IMR-90 (cell line): ENCODE measurements at regions not wholly inside any gene's neighbourhood (a gene's known extent, or its start where the extent isn't known, plus 50 kb on each side); places are given as distances from the start of the nearest gene placed in this dataset.

Source experiments
- ATAC-seq: fragments of 200-7000 bp; cut with Tn5 transposase; 2 replicates; pipeline ENCODE4 v1.9.1; 2020; ENCODE audit warnings: low read depth, mild to moderate bottlenecking, moderate library complexity
- BruUV-seq: library from RNA; stranded (reverse); fragments of 400-500 nt; replicated peaks from 2 replicates; lab custom pipeline; 2021; lab: Mats Ljungman, UMichigan
- CTCF ChIA-PET: fragments of 300-600 bp; formaldehyde crosslinking; extraction: SDS; loops from one replicate; lab custom pipeline; 2021; ENCODE audit warnings: antibody characterized with exemption; lab: Yijun Ruan, JAX
- POLR2A ChIA-PET: fragments of 300-600 bp; sonication (Branson Sonifier 250); formaldehyde crosslinking; loops from one replicate; lab custom pipeline; 2022; ENCODE audit warnings: antibody characterized with exemption; ENCODE audit not compliant: unreplicated experiment; lab: Charles Lee
- DNase-seq: peaks from one replicate; pipeline ENCODE4 v3.0.0; 2013
- H2AFZ ChIP-seq: replicated peaks from 2 replicates; pipeline ENCODE3; 2013; ENCODE audit warnings: low read length, mild to moderate bottlenecking; ENCODE audit not compliant: poor library complexity
- H2AK5ac ChIP-seq: 2 replicates; pipeline ENCODE4 v1.6.1; 2013; ENCODE audit warnings: low read depth, low read length, inconsistent platforms
- H2AK9ac ChIP-seq: replicated peaks from 2 replicates; pipeline ENCODE3; 2013; ENCODE audit warnings: mild to moderate bottlenecking, low read depth, low read length, moderate library complexity; ENCODE audit not compliant: poor library complexity
- H2BK120ac ChIP-seq: 2 replicates; pipeline ENCODE4 v1.6.1; 2013; ENCODE audit warnings: low read depth, low read length, inconsistent platforms
- H2BK15ac ChIP-seq: 3 replicates; pipeline ENCODE4 v1.6.1; 2013; ENCODE audit warnings: low read depth, low read length, inconsistent platforms
- H2BK20ac ChIP-seq: 2 replicates; pipeline ENCODE4 v1.6.1; 2013; ENCODE audit warnings: low read depth, mild to moderate bottlenecking, inconsistent platforms, low read length, moderate library complexity
- H2BK5ac ChIP-seq: 2 replicates; pipeline ENCODE4 v1.6.1; 2013; ENCODE audit warnings: mild to moderate bottlenecking, low read depth, low read length, inconsistent platforms; ENCODE audit not compliant: poor library complexity, severe bottlenecking
- H3K14ac ChIP-seq: replicated peaks from 2 replicates; pipeline ENCODE4 v1.6.1; 2013; ENCODE audit warnings: low read depth, low read length, inconsistent platforms
- H3K18ac ChIP-seq: 2 replicates; pipeline ENCODE4 v1.6.1; 2013; ENCODE audit warnings: low read depth, low read length, control low read depth
- H3K23ac ChIP-seq: 2 replicates; pipeline ENCODE4 v1.6.1; 2013; ENCODE audit warnings: low read depth, low read length, inconsistent platforms
- H3K27ac ChIP-seq: 2 replicates; pipeline ENCODE4 v1.5.1; 2013; ENCODE audit warnings: mild to moderate bottlenecking, control low read depth, low read length; ENCODE audit not compliant: insufficient read depth
- H3K27me3 ChIP-seq: 2 replicates; pipeline ENCODE4 v1.6.1; 2013; ENCODE audit warnings: low read length; ENCODE audit not compliant: control insufficient read depth, insufficient read depth
- H3K36me3 ChIP-seq: 2 replicates; pipeline ENCODE4 v1.6.1; 2013; ENCODE audit warnings: low read length, mixed read lengths; ENCODE audit not compliant: control insufficient read depth, insufficient read depth
- H3K4ac ChIP-seq: 2 replicates; pipeline ENCODE4 v1.6.1; 2013; ENCODE audit warnings: low read depth, low read length, inconsistent platforms
- H3K4me1 ChIP-seq: 2 replicates; pipeline ENCODE4 v1.6.1; 2013; ENCODE audit warnings: low read length, mixed read lengths; ENCODE audit not compliant: control insufficient read depth, insufficient read depth
- H3K4me2 ChIP-seq: 2 replicates; pipeline ENCODE4 v1.6.1; 2013; ENCODE audit warnings: low read depth, mild to moderate bottlenecking, control low read depth, low read length, moderate library complexity
- H3K4me3 ChIP-seq: 2 replicates; pipeline ENCODE4 v1.5.1; 2013; ENCODE audit warnings: low read depth, mild to moderate bottlenecking, control low read depth, low read length, moderate library complexity; ENCODE audit not compliant: insufficient read depth
- H3K56ac ChIP-seq: 2 replicates; pipeline ENCODE4 v1.6.1; 2013; ENCODE audit warnings: low read length, inconsistent platforms; ENCODE audit not compliant: insufficient read depth; ENCODE audit errors: extremely low read depth
- H3K79me1 ChIP-seq, 2 experiments: 2 replicates each; pipeline ENCODE4 v1.6.1; 2013; ENCODE audit warnings: low read length in 2 of 2, inconsistent platforms in 1 of 2, low read depth in 1 of 2
- H3K9ac ChIP-seq: 2 replicates; pipeline ENCODE4 v1.6.1; 2013; ENCODE audit warnings: low read depth, low read length, control low read depth
- H3K9me1 ChIP-seq: 2 replicates; pipeline ENCODE4 v1.6.1; 2013; ENCODE audit warnings: low read length, inconsistent platforms; ENCODE audit not compliant: insufficient read depth
- H3K9me3 ChIP-seq: 2 replicates; pipeline ENCODE4 v1.6.1; 2013; ENCODE audit warnings: low read length; ENCODE audit not compliant: control insufficient read depth, insufficient read depth
- H4K20me1 ChIP-seq: 2 replicates; pipeline ENCODE4 v1.6.1; 2013; ENCODE audit warnings: low read length, inconsistent platforms; ENCODE audit not compliant: insufficient read depth
- H4K5ac ChIP-seq: 2 replicates; pipeline ENCODE4 v1.6.1; 2013; ENCODE audit warnings: mild to moderate bottlenecking, low read depth, low read length, control low read depth
- H4K8ac ChIP-seq, 2 experiments: 2 replicates each; pipeline ENCODE4 v1.6.1; 2013; ENCODE audit warnings: low read depth in 2 of 2, low read length in 2 of 2, control low read depth in 1 of 2, inconsistent platforms in 1 of 2
- H4K91ac ChIP-seq: 2 replicates; pipeline ENCODE4 v1.6.1; 2013; ENCODE audit warnings: low read depth, low read length, inconsistent platforms; ENCODE audit not compliant: insufficient read depth
- BHLHE40 ChIP-seq: fragments of 150-350 bp; IDR thresholded peaks from 2 replicates; pipeline ENCODE4 v1.6.1; 2016; ENCODE audit warnings: mild to moderate bottlenecking, low read depth, low read length
- CEBPB ChIP-seq: IDR thresholded peaks from 2 replicates; pipeline ENCODE4 v1.6.1; 2012; ENCODE audit warnings: low read depth, low read length, improper control_type of control experiment
- CHD1 ChIP-seq: IDR thresholded peaks from 2 replicates; pipeline ENCODE4 v1.6.1; 2012; ENCODE audit warnings: low read depth, low read length, improper control_type of control experiment
- CTCF ChIP-seq: conservative IDR thresholded peaks from 2 replicates; pipeline ENCODE4 v1.5.1; 2012; ENCODE audit warnings: mild to moderate bottlenecking, low read depth, low read length, improper control_type of control experiment
- ELK1 ChIP-seq: fragments of 150-350 bp; IDR thresholded peaks from 2 replicates; pipeline ENCODE4 v1.6.1; 2016; ENCODE audit warnings: low read depth, mild to moderate bottlenecking, low read length, moderate library complexity, borderline replicate concordance
- FOS ChIP-seq: fragments of 150-350 bp; IDR thresholded peaks from 2 replicates; pipeline ENCODE4 v1.6.1; 2016; ENCODE audit warnings: low read depth, low read length
- MAFK ChIP-seq: IDR thresholded peaks from 2 replicates; pipeline ENCODE4 v1.6.1; 2012; ENCODE audit warnings: low read depth, low read length, improper control_type of control experiment
- MAZ ChIP-seq: IDR thresholded peaks from 2 replicates; pipeline ENCODE4 v1.6.1; 2012; ENCODE audit warnings: low read depth, mild to moderate bottlenecking, low read length, improper control_type of control experiment, moderate library complexity, borderline replicate concordance
- MXI1 ChIP-seq: IDR thresholded peaks from 2 replicates; pipeline ENCODE4 v1.6.1; 2012; ENCODE audit warnings: low read depth, mild to moderate bottlenecking, low read length, moderate library complexity, borderline replicate concordance
- NFE2L2 ChIP-seq: fragments of 150-350 bp; IDR thresholded peaks from 2 replicates; pipeline ENCODE4 v1.6.1; 2016; ENCODE audit warnings: low read depth, mild to moderate bottlenecking, low read length
- POLR2A ChIP-seq: IDR thresholded peaks from 2 replicates; pipeline ENCODE4 v1.6.1; 2012; ENCODE audit warnings: mild to moderate bottlenecking, low read depth, low read length
- RAD21 ChIP-seq: IDR thresholded peaks from 2 replicates; pipeline ENCODE4 v1.6.1; 2012; ENCODE audit warnings: low read length, improper control_type of control experiment
- RCOR1 ChIP-seq: IDR thresholded peaks from 2 replicates; pipeline ENCODE4 v1.6.1; 2012; ENCODE audit warnings: mild to moderate bottlenecking, low read length, improper control_type of control experiment; ENCODE audit not compliant: insufficient replicate concordance
- RFX5 ChIP-seq: IDR thresholded peaks from 2 replicates; pipeline ENCODE4 v1.8.0; 2012; ENCODE audit warnings: low read depth, mild to moderate bottlenecking, low read length, moderate library complexity
- SMC3 ChIP-seq: fragments of 150-350 bp; IDR thresholded peaks from 2 replicates; pipeline ENCODE4 v1.6.1; 2016; ENCODE audit warnings: low read depth, mild to moderate bottlenecking, antibody characterized with exemption, low read length, moderate library complexity
- USF2 ChIP-seq: fragments of 150-350 bp; IDR thresholded peaks from 2 replicates; pipeline ENCODE4 v1.6.1; 2017; ENCODE audit warnings: mild to moderate bottlenecking, antibody characterized with exemption, low read length, low read depth
- WGBS, 2 experiments: methylation state at CpG; one replicate each; pipeline versions ENCODE4 v1.1.5 to v1.1.7; 2013; ENCODE audit warnings: missing lambda C conversion rate in 2 of 2; ENCODE audit not compliant: insufficient read length in 1 of 2; ENCODE audit errors: extremely low coverage in 2 of 2; 5-methylcytosine and 5-hydroxymethylcytosine counted together
- dilution Hi-C: fragments of 300-500 bp; cut with HindIII; formaldehyde crosslinking; loops from one replicate; pipeline ENCODE4 v1.14.3; 2018; ENCODE audit warnings: low sequenced_read_pairs; ENCODE audit not compliant: unreplicated experiment
- in situ Hi-C: fragments of 300-500 bp; cut with MboI; formaldehyde crosslinking; loops from 3 replicates; pipeline ENCODE4 v1.14.3; 2019; ENCODE audit warnings: low sequenced_read_pairs, inconsistent platforms, mixed read lengths
- intact Hi-C: fragments of 100-400 bp; cut with micrococcal nuclease; formaldehyde crosslinking; loops from 2 replicates; pipeline ENCODE4 v1.10.0; 2022

GRCh38 chr1:235013512-235013911 is 115.1 kb downstream of the TOMM20 start:
- no peaks in the 10 kb centered on the region for H4K20me1 ChIP-seq
- ATAC-seq (no peak), DNase-seq (no peak)
- 0 out of 2 replicates have a peak overlapping the region, but pooled peaks have one; percentile 33 for H3K14ac ChIP-seq
- H2BK120ac ChIP-seq = 0 out of 2 replicates have a peak overlapping the region, but pooled peaks have one; percentile 28
- no peak overlapping the region for H3K27ac ChIP-seq
- POLR2A ChIA-PET = no interaction called here
- no peak overlapping the region for H3K9ac ChIP-seq
- peaks cover 10% of the 10 kb centered on the region for H3K4me1 ChIP-seq
- no peaks in the 10 kb centered on the region for H3K79me1 ChIP-seq
- H3K9me1 ChIP-seq = peaks cover 9% of the 10 kb centered on the region; the same call in 1 of the 2 replicates
- H3K36me3 ChIP-seq = no peaks in the 10 kb centered on the region
- peaks cover 3% of the 10 kb centered on the region for H3K9me3 ChIP-seq
- intact Hi-C loops (loop anchor here (5.0 kb wide), 1 partner anchor 64 kb away; no protein-coding TSS in a partner anchor), in situ Hi-C loops (no loop called here), dilution Hi-C loops (no loop called here)
- no peak overlapping the region for H4K5ac ChIP-seq
- H3K4ac ChIP-seq = peak overlapping the region; percentile 14
- no peak overlapping the region for H2AK9ac ChIP-seq
- H4K8ac ChIP-seq = no peak overlapping the region
- H3K4me2 ChIP-seq = no peak overlapping the region
- peak overlapping the region; percentile 16; the same call in 1 of the 2 replicates for H4K91ac ChIP-seq
- H2BK20ac ChIP-seq = 0 out of 2 replicates have a peak overlapping the region, but pooled peaks have one; percentile 26
- H2BK5ac ChIP-seq = no peak overlapping the region
- 0 out of 2 replicates have a peak overlapping the region, but pooled peaks have one; percentile 37 for H2AK5ac ChIP-seq
- H3K18ac ChIP-seq = no peak overlapping the region
- CTCF ChIA-PET = no interaction called here
- H3K56ac ChIP-seq = no peak overlapping the region
- no peak overlapping the region for H3K4me3 ChIP-seq
- no peak overlapping the region for H3K23ac ChIP-seq
- TF ChIP-seq RFX5 (no peak), ELK1 (no peak), CHD1 (no peak), FOS (no peak), MXI1 (no peak), CTCF (no peak), USF2 (no peak), POLR2A (no peak), RAD21 (no peak), SMC3 (no peak), MAFK (no peak), RCOR1 (no peak), BHLHE40 (no peak), CEBPB (no peak), NFE2L2 (no peak), MAZ (no peak)
- no peaks in the 10 kb centered on the region for H3K27me3 ChIP-seq
- no TSS peak for BruUV-seq
- peak overlapping the region; percentile 67; the same call in 1 of the 3 replicates for H2BK15ac ChIP-seq
- no CpG with 5 or more reads among the region's 3 CpGs for WGBS, 2 experiments
- no peak overlapping the region for H2AFZ ChIP-seq
